Right atrium auricular region (tissue), 2 donors: ENCODE measurements at regions not wholly inside any gene's neighbourhood (a gene's known extent, or its start where the extent isn't known, plus 50 kb on each side); places are given as distances from the start of the nearest gene placed in this dataset.

Source experiments
- DNase-seq: peaks from one replicate; pipeline ENCODE4 v3.0.0-alpha.2; 2019; ENCODE audit warnings: low spot score
- H3K27ac ChIP-seq, 2 donors: fragments of 200-600 bp; sonication (generic); 1 replicate in 1 of 2; 2 replicates in 1 of 2; pipeline ENCODE4 v1.5.1; 2016 to 2019
- H3K27me3 ChIP-seq, 2 donors: fragments of 200-600 bp; sonication (generic); one replicate each; pipeline versions ENCODE4 v1.5.1 to v1.6.0; 2017 to 2019
- H3K36me3 ChIP-seq: fragments of 200-600 bp; sonication (generic); one replicate; pipeline ENCODE4 v1.5.1; 2016
- H3K4me1 ChIP-seq, 2 donors: fragments of 200-600 bp; sonication (generic); one replicate each; pipeline versions ENCODE4 v1.5.1 to v1.6.0; 2017 to 2019
- H3K4me3 ChIP-seq, 2 donors: fragments of 200-600 bp; sonication (generic); 1 replicate in 1 of 2; 2 replicates in 1 of 2; pipeline ENCODE4 v1.5.1; 2017 to 2019; ENCODE audit warnings: mild to moderate bottlenecking in 1 of 2, moderate library complexity in 1 of 2
- H3K9me3 ChIP-seq, 2 donors: fragments of 200-600 bp; sonication (generic); one replicate each; pipeline ENCODE4 v1.5.1; 2019
- CTCF ChIP-seq, 2 donors: fragments of 200-600 bp; sonication (generic); IDR thresholded peaks; one replicate each; pipeline ENCODE4 v1.5.1; 2019; ENCODE audit warnings: antibody characterized with exemption in 2 of 2

DNA sequence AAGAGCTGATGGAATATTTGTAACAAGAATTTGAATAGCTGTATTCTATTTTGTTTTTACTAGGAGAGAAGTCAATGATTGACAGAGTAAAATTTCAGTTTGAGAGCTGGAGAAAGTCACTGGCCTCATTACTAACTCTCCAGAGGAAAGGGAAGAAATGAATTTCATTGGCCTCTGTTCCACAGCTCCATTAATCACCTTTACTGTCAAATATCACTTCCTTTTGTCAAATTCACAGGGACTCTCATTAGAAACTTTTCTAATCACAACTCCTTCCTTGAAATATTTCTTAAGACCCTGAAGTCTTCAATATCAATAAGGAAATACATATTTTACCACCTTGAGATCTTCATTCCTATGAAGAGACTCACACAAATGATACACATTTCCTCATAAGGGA is 379.9 kb upstream of the RASGRP1 start:
- no peak for DNase-seq
- H3K27ac ChIP-seq = no peak overlapping the region
- H3K9me3 ChIP-seq = no peaks in the 10 kb centered on the region
- no peaks in the 10 kb centered on the region for H3K27me3 ChIP-seq
- H3K4me1 ChIP-seq = no peaks in the 10 kb centered on the region
- no peak overlapping the region for H3K4me3 ChIP-seq
- no peaks in the 10 kb centered on the region for H3K36me3 ChIP-seq
- TF ChIP-seq CTCF (IDR thresholded peaks at IDR 0.05) = no peak

DNA sequence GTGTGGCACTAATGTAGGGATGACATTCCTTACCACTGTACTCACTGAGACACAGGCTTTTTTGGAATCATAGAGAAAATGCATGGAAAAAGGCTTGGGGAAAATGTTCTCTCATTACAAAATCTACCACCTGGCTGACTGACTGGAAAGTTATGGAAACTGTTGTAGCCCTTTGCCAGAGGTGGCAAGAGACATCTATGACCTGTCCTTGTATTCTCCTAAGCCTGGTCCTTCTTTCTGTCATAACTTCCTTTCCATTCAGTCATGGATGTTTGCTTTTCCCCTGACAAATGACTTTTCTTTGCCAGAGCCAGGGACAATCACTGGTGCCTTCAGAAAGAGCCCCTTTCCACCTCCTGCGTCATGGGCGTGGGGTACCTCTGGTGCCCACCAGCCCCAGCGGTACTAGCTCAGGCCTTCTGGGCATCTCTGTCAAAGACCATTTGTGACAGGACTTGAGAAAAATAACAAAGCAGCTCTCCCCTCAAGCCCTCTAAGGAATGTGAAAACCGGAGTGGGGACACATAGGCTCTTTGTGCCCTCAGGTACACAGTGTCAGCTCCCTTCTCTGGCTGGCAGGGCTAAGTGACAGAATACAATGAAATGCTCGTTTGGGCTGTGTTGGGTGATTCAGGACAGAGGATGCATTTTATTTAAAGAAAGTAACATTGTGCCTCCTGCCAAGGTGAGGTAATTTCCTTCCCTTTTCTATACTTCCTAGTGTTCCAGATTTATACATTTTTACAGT is 381.1 kb upstream of the RASGRP1 start:
- no peak for DNase-seq
- no peaks in the 10 kb centered on the region for H3K36me3 ChIP-seq
- no peak for TF ChIP-seq CTCF (IDR thresholded peaks at IDR 0.05)
- no peaks in the 10 kb centered on the region for H3K4me1 ChIP-seq
- H3K4me3 ChIP-seq = no peak overlapping the region
- H3K27ac ChIP-seq = no peak overlapping the region
- no peaks in the 10 kb centered on the region for H3K27me3 ChIP-seq
- no peaks in the 10 kb centered on the region for H3K9me3 ChIP-seq

GRCh38 chr15:38954090-38954489 is 389.5 kb upstream of the RASGRP1 start:
- no peaks in the 10 kb centered on the region for H3K4me1 ChIP-seq
- no peaks in the 10 kb centered on the region for H3K27me3 ChIP-seq
- DNase-seq = no peak
- H3K4me3 ChIP-seq = no peak overlapping the region
- H3K36me3 ChIP-seq = no peaks in the 10 kb centered on the region
- no peaks in the 10 kb centered on the region for H3K9me3 ChIP-seq
- no peak overlapping the region for H3K27ac ChIP-seq
- no peak for TF ChIP-seq CTCF (IDR thresholded peaks at IDR 0.05)

DNA sequence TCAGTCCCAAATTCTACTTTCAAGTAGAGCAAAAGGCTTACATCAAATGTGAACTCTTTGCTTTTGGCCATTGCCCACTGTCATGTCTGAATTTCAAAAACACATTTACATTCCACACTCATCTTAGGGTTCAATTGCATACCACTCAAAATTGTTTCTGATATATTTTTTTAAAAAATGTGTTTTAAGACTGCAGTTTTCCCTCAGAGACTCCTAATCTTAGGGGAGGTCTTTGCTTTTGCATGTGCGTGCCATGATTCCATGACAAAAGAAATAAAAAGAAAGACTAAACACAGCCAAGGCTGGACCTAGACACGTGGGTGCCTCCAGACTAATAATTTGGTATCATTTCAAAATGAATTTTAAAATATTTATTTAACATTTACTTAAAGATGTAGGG is 396.8 kb upstream of the RASGRP1 start:
- no peak overlapping the region for H3K4me3 ChIP-seq
- H3K27me3 ChIP-seq = no peaks in the 10 kb centered on the region
- no peak overlapping the region for H3K27ac ChIP-seq
- H3K9me3 ChIP-seq = no peaks in the 10 kb centered on the region
- H3K4me1 ChIP-seq = no peaks in the 10 kb centered on the region
- DNase-seq = no peak
- no peak for TF ChIP-seq CTCF (IDR thresholded peaks at IDR 0.05)
- no peaks in the 10 kb centered on the region for H3K36me3 ChIP-seq

DNA sequence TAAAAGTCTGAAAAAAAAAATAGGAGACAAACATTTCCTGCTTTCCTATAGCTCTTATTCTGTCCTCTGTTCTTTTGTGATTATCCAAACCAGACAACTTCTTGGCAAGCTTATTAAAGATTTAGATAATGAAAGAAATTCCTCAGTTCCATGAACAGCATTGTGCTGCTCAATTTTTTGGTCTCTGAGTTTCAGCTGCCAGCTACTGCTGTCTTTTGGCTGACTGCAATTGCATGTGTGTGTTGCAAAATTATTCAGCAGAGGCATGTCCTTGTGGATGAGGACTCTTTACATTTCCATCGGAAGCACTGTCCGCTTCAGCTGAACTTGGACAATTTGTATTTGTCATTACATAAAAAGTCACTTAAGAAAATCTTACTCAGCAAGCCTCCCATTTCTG is 397.3 kb upstream of the RASGRP1 start:
- no peaks in the 10 kb centered on the region for H3K4me1 ChIP-seq
- H3K9me3 ChIP-seq = no peaks in the 10 kb centered on the region
- DNase-seq = no peak
- no peak overlapping the region for H3K27ac ChIP-seq
- no peaks in the 10 kb centered on the region for H3K36me3 ChIP-seq
- H3K4me3 ChIP-seq = no peak overlapping the region
- H3K27me3 ChIP-seq = no peaks in the 10 kb centered on the region
- no peak for TF ChIP-seq CTCF (IDR thresholded peaks at IDR 0.05)

DNA sequence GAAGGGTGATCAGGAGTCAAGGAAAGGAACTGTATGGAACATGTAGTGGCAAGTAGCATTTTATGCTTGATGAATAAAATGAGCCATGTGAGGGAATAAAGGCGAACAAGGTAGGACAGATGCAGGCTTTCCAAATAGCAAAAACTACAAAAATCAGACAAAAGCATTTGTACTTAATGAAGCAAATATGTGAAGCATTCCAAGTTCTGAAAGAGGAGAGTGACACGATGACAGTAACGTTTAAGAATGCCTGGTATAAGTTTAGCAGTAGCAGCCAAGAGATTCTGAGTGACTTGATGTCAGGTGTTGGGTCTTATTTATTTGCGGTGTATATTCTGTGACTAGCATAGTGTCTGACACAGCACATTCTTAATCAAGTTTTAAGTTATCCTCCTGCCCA is 408.2 kb upstream of the RASGRP1 start:
- DNase-seq = no peak
- Histone ChIP-seq H3K9me3 (peaks cover 0 to 9% of the 10 kb centered on the region in 2 donors), H3K4me3 (no peak overlapping the region), H3K4me1 (no peaks in the 10 kb centered on the region), H3K36me3 (no peaks in the 10 kb centered on the region), H3K27me3 (no peaks in the 10 kb centered on the region), H3K27ac (no peak overlapping the region)
- no peak for TF ChIP-seq CTCF (IDR thresholded peaks at IDR 0.05)
